ENCODE measurements at regions not wholly inside any gene's neighbourhood (a gene's known extent, or its start where the extent isn't known, plus 50 kb on each side); places are given as distances from the start of the nearest gene placed in this dataset.

GRCh38 chrX:7233580-7234406, 85.8 kb upstream of the PUDP start:
- DNase-seq: no peak
- Histone ChIP-seq H3K4me3 (no peak overlapping the region), H3K36me3 (no peaks in the 10 kb centered on the region), H3K4me1 (no peaks in the 10 kb centered on the region), H3K27ac (no peak overlapping the region), H3K9me3 (no peaks in the 10 kb centered on the region), H3K27me3 (no peaks in the 10 kb centered on the region)
- TF ChIP-seq CTCF (IDR thresholded peaks at IDR 0.05) (no peak), POLR2A (IDR thresholded peaks at IDR 0.05) (no peak)

DNA sequence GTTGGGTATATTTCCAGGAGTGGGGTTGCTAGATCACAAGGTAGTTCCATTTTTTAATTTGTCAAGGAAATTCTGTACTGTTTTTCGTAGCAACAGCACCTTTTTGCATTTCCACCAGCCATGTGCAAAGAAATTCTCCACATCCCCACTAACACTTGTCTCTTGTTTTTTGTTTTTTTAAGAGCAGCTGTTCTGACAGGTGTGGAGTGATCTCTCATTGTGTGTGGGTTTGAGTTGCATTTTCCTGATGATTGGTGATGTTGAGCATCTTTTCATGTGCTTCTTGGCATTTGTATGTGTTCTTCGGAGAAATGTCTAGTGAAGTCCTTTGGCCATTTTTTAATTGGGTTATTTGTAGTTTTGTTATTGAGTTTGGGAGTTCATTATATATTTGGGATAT, 80.3 kb upstream of the PUDP start:
- Histone ChIP-seq H3K27me3 (no peaks in the 10 kb centered on the region), H3K4me3 (no peak overlapping the region), H3K9me3 (no peaks in the 10 kb centered on the region), H3K36me3 (no peaks in the 10 kb centered on the region), H3K27ac (no peak overlapping the region), H3K4me1 (no peaks in the 10 kb centered on the region)
- no peak for DNase-seq
- no peak for TF ChIP-seq CTCF (IDR thresholded peaks at IDR 0.05)
- no peak for TF ChIP-seq POLR2A (IDR thresholded peaks at IDR 0.05)

DNA sequence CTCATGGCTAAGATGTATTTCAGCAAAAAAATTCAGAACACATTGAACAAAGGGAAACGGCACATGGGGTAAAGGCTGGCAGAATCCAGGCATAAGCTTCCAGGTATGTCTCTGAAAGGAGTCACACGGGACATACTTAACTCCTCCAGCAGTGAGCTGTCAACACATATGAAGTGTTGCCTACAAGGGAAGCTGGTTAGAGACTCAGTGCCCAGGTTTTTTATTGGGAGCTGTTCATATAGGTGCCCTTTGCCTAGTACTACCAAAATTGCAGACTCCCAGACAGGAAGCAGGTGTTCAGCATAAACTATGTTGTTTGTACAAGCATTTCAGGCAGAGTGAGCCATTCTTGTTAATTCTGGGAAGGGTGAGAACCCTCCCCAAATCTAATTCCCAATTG, 77.4 kb upstream of the PUDP start:
- no peak for TF ChIP-seq CTCF (IDR thresholded peaks at IDR 0.05)
- TF ChIP-seq POLR2A (IDR thresholded peaks at IDR 0.05): no peak
- no peaks in the 10 kb centered on the region for H3K9me3 ChIP-seq
- H3K27ac ChIP-seq: no peak overlapping the region
- no peaks in the 10 kb centered on the region for H3K36me3 ChIP-seq
- no peaks in the 10 kb centered on the region for H3K27me3 ChIP-seq
- H3K4me3 ChIP-seq: no peak overlapping the region
- DNase-seq: no peak
- H3K4me1 ChIP-seq: no peaks in the 10 kb centered on the region

GRCh38 chrX:7223271-7223670, 75.3 kb upstream of the PUDP start:
- no peak overlapping the region for H3K27ac ChIP-seq

DNA sequence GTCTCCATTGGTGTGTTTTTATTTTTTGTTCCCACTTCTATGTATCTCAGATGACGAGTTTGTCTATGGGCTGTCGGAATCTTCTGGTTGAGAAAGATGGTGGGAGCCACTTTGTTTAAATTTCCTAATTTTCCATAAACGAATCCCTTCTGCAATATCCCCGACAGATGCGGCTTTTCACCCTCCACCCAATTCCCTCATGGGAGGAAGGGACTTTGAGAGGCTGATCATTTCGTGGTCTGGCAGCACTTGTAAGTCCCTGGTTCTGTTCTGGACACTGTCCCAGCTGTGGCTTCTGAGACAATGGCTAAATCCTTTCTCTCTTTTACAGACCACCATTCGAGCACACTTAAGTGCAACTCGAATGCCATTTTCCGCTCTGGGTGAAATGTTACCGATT, 72.2 kb upstream of the PUDP start:
- DNase-seq: no peak
- TF ChIP-seq CTCF (IDR thresholded peaks at IDR 0.05) (no peak), POLR2A (IDR thresholded peaks at IDR 0.05) (no peak)
- H3K27me3 ChIP-seq: no peaks in the 10 kb centered on the region

More at GRCh38 chrX:7223271-7223670, 75.3 kb upstream of the PUDP start:
- no peaks in the 10 kb centered on the region for H3K4me1 ChIP-seq
- DNase-seq: no peak
- no peaks in the 10 kb centered on the region for H3K27me3 ChIP-seq
- TF ChIP-seq CTCF (IDR thresholded peaks at IDR 0.05) (no peak), POLR2A (IDR thresholded peaks at IDR 0.05) (no peak)
- H3K4me3 ChIP-seq: no peak overlapping the region
- H3K9me3 ChIP-seq: no peaks in the 10 kb centered on the region
- no peaks in the 10 kb centered on the region for H3K36me3 ChIP-seq

More for the DNA sequence above, 72.2 kb upstream of the PUDP start:
- Histone ChIP-seq H3K4me1 (no peaks in the 10 kb centered on the region), H3K27ac (no peak overlapping the region), H3K4me3 (no peak overlapping the region), H3K9me3 (no peaks in the 10 kb centered on the region), H3K36me3 (no peaks in the 10 kb centered on the region)
